IPS-20b (cell line): ENCODE measurements at regions not wholly inside any gene's neighbourhood (a gene's known extent, or its start where the extent isn't known, plus 50 kb on each side); places are given as distances from the start of the nearest gene placed in this dataset.
"Not testable (repeated sequence)": the region's sequence is repeated elsewhere in the genome, so short reads cannot be mapped to it uniquely, and the experiment has no call there.

Experiments
- H3K27ac ChIP-seq: one replicate; pipeline ENCODE4 v1.5.1; 2013; ENCODE audit warnings: low read length
- H3K27me3 ChIP-seq: 2 replicates; pipeline ENCODE4 v1.6.1; 2013; ENCODE audit warnings: mild to moderate bottlenecking, low read length, inconsistent platforms; ENCODE audit not compliant: insufficient read depth
- H3K36me3 ChIP-seq: 2 replicates; pipeline ENCODE4 v1.6.1; 2013; ENCODE audit warnings: low read depth, mild to moderate bottlenecking, inconsistent platforms, low read length, moderate library complexity; ENCODE audit not compliant: insufficient read depth
- H3K4me1 ChIP-seq: 2 replicates; pipeline ENCODE4 v1.6.1; 2013; ENCODE audit warnings: mild to moderate bottlenecking, control low read depth, inconsistent platforms, low read length, moderate library complexity; ENCODE audit not compliant: insufficient read depth
- H3K4me3 ChIP-seq: 2 replicates; pipeline ENCODE4 v1.5.1; 2013; ENCODE audit warnings: mild to moderate bottlenecking, low read length, inconsistent platforms
- H3K9ac ChIP-seq: 2 replicates; pipeline ENCODE4 v1.6.1; 2013; ENCODE audit warnings: low read depth, mild to moderate bottlenecking, inconsistent platforms, low read length, moderate library complexity
- H3K9me3 ChIP-seq: 2 replicates; pipeline ENCODE4 v1.6.1; 2013; ENCODE audit warnings: mild to moderate bottlenecking, low read depth, low read length, inconsistent platforms; ENCODE audit not compliant: insufficient read depth

DNA sequence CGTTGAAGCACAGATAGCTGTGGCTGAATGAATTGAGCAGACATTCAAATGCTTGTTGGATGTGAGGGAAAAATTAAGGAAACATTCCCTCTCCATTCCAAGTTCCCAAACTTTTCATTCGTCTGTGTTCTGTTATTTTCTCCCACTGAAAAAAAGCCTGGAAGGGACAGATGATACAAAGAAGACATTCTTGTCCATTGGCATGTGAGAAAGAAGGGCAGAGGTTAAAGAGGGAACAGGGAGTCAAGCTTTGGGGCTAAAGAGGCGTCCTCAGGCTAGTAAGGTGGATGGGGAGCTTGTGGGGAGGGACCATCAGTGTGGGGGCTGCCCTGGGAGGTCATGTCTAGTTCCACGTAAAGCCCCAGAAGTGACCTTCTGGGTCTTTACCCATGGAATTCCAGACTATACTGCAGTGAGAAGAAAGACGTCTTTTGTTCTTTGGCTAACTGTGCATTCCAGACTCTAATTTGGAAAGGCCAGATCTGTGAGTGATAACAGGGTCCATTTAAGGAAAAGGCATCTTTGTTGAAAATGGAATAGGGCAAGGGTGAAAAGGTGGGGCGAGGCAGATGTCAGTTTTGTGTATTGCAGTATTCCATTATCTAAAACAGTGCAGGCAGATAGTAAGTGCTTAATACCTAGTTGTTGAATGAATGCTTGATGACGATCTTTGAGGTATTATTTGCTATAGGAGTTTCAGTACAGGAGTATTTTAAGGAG lies 117.5 kb downstream of the SOX4 start:
- H3K4me3 ChIP-seq = no peak overlapping the region

DNA sequence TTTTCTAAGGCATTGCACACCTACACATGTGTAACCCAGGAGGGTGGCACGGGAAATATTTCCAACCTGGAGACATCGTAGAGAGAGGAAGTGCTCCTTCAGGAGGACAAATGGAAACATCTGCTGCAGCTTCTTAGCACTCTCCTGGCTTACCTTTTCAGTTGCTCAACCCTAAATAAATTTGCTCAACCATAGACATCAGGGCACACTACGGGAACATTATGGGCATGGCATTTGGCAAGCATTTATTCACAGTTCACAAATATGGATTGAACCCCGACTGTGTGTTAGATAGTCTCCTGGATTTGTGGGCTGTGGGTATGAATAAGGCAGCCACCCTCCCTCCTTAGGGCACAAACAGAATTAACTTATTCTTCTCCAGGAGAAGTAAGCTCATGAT lies 118.7 kb downstream of the SOX4 start:
- H3K4me1 ChIP-seq = peaks cover 48% of the 10 kb centered on the region
- H3K9me3 ChIP-seq = no peaks in the 10 kb centered on the region
- H3K27me3 ChIP-seq = no peaks in the 10 kb centered on the region
- H3K27ac ChIP-seq = no peak overlapping the region
- no peak overlapping the region for H3K9ac ChIP-seq
- no peak overlapping the region for H3K4me3 ChIP-seq
- no peaks in the 10 kb centered on the region for H3K36me3 ChIP-seq

More for the DNA sequence above, 117.5 kb downstream of the SOX4 start:
- Histone ChIP-seq H3K27ac (no peak overlapping the region), H3K27me3 (no peaks in the 10 kb centered on the region), H3K36me3 (no peaks in the 10 kb centered on the region), H3K9ac (no peak overlapping the region), H3K9me3 (no peaks in the 10 kb centered on the region), H3K4me1 (peaks cover 44% of the 10 kb centered on the region)

DNA sequence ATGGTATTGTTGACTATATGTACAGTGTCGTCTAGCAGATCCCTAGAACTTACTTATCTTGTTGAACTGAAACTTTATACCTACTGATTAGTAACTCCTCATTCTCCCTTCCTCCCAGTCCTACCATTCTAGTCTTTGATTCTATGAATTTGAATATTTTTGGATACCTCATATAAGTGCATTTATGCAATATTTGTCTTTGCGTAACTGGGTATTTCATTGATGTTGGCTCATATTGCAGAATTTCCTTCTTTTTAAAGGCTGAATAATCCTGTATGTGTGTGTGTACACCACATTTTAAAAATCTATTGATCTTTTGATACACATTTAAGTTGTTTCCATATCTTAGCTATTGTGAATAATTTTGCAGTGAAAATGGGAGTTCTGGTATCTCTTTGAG lies 119.9 kb downstream of the SOX4 start:
- Histone ChIP-seq H3K4me1 (peaks cover 42% of the 10 kb centered on the region), H3K36me3 (no peaks in the 10 kb centered on the region; the same call in 1 of the 2 replicates), H3K27me3 (no peaks in the 10 kb centered on the region), H3K27ac (no peak overlapping the region), H3K4me3 (no peak overlapping the region), H3K9ac (no peak overlapping the region), H3K9me3 (no peaks in the 10 kb centered on the region)

DNA sequence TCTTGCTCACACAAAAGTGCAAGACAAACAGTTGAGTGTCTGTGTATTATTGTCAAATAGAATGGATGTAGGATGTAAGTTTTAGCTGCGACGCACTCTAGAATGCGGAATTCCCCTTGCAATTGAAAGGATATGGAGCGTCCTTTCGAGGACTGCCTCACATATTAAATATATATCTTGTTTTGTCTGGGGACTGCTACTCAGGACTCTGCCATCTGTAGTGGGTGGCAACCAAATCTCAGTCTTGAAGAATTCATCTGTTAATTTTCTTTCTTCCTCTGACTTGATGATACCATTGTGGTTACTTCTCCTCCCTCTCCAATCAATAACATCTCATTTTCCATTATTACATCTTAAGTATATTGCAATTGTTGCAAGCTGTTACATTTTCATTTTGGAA lies 121.6 kb downstream of the SOX4 start:
- H3K4me1 ChIP-seq = peaks cover 39% of the 10 kb centered on the region
- H3K9me3 ChIP-seq = no peaks in the 10 kb centered on the region

DNA sequence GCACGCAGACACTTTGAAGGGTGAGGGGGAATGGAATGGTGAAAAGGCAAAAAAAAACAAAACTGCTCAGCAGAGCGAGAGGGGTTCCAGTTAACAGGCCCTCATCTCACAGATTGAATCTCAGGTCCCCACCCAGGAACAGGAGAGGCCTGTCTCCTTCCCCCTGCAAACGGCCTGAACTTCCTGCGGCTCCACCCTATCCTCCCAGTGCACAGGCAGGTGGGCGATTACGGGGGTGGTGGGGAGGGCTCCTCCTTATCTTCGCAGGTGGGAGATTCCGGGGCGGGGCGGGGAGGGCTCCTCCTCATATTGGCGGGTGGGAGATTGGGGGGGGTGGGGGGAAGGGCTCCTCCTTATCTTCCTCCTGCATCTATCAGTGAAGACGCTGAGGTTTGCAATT lies 129.0 kb downstream of the SOX4 start:
- Histone ChIP-seq H3K4me1 (peaks cover 23% of the 10 kb centered on the region; the same call in 1 of the 2 replicates), H3K27me3 (no peaks in the 10 kb centered on the region), H3K36me3 (no peaks in the 10 kb centered on the region; the same call in 1 of the 2 replicates), H3K27ac (no peak overlapping the region), H3K4me3 (0 out of 2 replicates have a peak overlapping the region, but pooled peaks have one; percentile 18), H3K9ac (peak overlapping the region; percentile 45; the same call in 1 of the 2 replicates), H3K9me3 (no peaks in the 10 kb centered on the region)

More for the DNA sequence above, 121.6 kb downstream of the SOX4 start:
- no peak overlapping the region for H3K9ac ChIP-seq
- H3K27me3 ChIP-seq = no peaks in the 10 kb centered on the region
- no peak overlapping the region for H3K4me3 ChIP-seq
- no peak overlapping the region for H3K27ac ChIP-seq
- H3K36me3 ChIP-seq = no peaks in the 10 kb centered on the region; the same call in 1 of the 2 replicates

DNA sequence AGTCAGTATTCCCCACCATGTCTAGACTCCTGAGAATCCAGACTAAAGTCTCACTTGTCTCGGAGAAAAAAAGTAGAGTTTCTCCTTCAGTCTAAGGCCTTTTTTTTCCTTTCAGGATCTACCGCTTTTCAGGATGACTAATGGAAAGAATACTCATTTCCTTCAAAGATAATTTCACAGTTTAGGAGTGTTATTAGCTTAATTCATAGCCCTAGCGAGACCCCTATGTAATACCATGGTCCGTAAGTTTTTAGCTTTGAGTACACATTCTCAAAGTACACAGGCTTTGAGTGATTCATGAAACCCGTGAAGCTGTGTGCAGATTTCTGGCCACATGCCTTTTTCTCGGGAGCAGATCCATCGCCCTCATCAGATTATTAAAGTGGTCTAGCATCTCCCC lies 133.1 kb downstream of the SOX4 start:
- Histone ChIP-seq H3K36me3 (no peaks in the 10 kb centered on the region), H3K4me3 (no peak overlapping the region), H3K4me1 (peaks cover 20% of the 10 kb centered on the region; the same call in 1 of the 2 replicates), H3K9me3 (no peaks in the 10 kb centered on the region), H3K9ac (no peak overlapping the region), H3K27ac (no peak overlapping the region), H3K27me3 (no peaks in the 10 kb centered on the region)

DNA sequence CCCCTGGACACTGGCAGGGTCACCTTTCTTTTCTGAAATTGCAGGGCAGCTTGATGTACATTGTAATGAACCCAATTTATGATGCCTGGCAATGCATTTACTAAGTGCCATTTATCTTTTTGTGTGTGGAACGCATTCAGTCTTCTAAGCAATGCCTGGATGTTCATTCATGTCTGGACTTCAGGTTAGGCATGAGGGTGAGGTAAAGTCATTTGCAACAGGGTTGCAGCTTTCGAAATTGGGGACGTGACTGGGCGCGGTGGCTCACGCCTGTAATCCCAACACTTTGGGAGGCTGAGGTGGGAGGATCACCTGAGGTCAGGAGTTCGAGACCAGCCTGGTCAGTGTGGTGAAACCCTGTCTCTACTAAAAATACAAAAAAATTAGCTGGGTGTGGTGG lies 134.6 kb downstream of the SOX4 start:
- H3K9ac ChIP-seq = no peak overlapping the region
- H3K27ac ChIP-seq = no peak overlapping the region

DNA sequence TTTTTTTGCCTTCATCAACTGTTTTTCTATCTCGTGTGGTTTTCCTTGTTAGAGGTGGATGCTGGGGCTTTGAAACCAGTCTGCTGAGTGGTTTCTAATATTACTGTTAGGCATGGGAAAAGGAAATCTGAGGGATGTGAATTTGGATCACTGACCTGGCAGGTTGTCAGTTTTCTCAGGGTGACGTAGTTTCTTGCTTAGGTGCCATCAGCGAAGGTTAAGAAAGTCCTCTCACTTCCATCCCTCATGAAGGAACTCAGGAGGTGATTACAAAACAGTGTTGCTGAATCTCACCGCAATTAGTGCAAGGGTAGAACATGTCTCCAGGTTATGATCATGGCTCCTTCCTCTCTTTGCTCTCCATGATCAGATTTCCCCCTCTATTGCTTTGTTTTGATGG lies 135.9 kb downstream of the SOX4 start:
- Histone ChIP-seq H3K9ac (no peak overlapping the region), H3K27me3 (no peaks in the 10 kb centered on the region), H3K4me3 (no peak overlapping the region), H3K36me3 (no peaks in the 10 kb centered on the region), H3K9me3 (no peaks in the 10 kb centered on the region), H3K4me1 (peaks cover 31% of the 10 kb centered on the region), H3K27ac (peak overlapping the region; percentile 51)

More for the DNA sequence above, 134.6 kb downstream of the SOX4 start:
- no peaks in the 10 kb centered on the region for H3K27me3 ChIP-seq
- peaks cover 26% of the 10 kb centered on the region; the same call in 1 of the 2 replicates for H3K4me1 ChIP-seq
- H3K9me3 ChIP-seq = no peaks in the 10 kb centered on the region
- H3K4me3 ChIP-seq = no peak overlapping the region
- H3K36me3 ChIP-seq = no peaks in the 10 kb centered on the region

DNA sequence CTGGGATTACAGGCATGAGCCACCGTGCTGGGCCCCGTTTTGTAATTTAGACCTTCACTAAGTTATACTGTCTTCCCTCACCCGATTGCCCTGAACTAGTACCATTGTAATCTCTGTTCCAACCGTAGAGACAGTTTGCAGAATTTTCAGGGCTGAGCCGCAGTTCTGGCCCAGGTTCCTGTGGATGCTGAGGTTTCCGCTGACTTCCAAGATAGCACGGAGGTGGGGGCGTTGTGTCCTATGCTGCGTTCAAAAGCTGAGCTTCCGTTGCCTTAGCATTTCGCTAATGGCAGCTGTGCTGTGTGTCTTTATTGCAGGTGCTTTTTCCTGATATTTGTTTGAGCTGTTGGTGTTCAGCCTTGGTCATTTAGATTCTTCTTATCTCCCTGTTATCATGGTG lies 137.0 kb downstream of the SOX4 start:
- H3K9ac ChIP-seq = no peak overlapping the region
- peaks cover 31% of the 10 kb centered on the region for H3K4me1 ChIP-seq
- H3K27me3 ChIP-seq = no peaks in the 10 kb centered on the region
- no peak overlapping the region for H3K27ac ChIP-seq
- no peak overlapping the region for H3K4me3 ChIP-seq
- no peaks in the 10 kb centered on the region for H3K36me3 ChIP-seq
- no peaks in the 10 kb centered on the region for H3K9me3 ChIP-seq

DNA sequence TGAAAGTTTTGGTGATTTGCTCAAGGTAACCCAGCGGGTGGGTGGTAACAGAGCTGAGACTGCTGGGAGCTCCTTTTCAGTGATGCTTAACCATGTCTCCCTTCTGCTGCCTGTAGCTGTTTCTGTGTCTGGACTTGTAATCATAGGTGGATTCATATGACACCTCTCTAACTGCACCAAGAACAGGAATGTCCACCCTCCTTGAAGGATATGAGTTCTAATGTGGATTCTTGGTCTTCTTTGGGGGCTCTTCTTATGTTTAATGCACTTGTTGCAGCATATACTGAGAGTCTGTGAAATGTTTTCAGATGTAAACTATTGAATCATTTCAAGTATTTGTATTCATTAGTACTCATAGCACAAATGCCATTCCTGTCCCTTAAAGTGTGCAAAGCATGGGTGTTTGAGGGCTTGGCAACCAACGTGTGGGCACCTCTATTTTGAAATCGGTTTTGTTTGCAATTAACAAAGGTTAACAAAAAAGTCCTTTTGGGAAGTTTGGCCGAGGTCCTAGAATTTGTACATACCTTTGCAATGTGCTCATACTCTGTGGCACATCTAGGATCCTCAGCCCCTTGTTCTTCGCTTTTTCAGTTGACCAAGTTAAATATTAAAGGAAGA lies 138.0 kb downstream of the SOX4 start:
- no peak overlapping the region for H3K9ac ChIP-seq
- H3K27ac ChIP-seq = no peak overlapping the region
- H3K4me1 ChIP-seq = peaks cover 32% of the 10 kb centered on the region
- H3K4me3 ChIP-seq = no peak overlapping the region
- H3K9me3 ChIP-seq = no peaks in the 10 kb centered on the region
- H3K36me3 ChIP-seq = no peaks in the 10 kb centered on the region
- no peaks in the 10 kb centered on the region for H3K27me3 ChIP-seq

DNA sequence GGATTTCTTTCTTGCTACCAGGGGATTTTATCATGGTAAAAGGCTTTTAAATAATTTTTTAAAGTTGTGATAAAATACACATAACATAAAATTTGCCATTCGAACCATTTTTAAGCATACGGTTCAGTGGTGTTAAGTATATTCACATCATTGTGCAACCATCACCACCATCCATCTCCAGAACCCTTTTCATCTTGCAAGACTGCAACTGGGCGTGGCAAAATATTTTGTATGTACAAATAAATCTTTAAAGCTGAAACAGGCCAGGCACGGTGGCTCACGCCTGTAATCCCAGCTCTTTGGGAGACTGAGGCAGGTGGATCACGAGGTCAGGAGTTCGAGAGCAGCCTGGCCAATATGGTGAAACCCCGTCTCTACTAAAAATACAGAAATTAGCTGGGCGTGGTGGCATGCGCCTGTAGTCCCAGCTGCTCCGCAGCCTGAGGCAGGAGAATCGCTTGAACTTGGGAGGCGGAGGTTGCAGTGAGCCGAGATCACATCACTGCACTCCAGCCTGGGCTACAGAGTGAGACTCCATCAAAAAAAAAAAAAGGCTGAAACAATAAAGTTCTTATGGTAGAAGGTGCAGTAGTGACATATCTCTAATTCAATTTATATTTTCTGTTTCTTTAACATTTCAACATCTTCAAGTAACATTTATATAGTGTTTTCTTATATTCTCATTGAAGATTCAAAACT lies 138.6 kb downstream of the SOX4 start:
- H3K27me3 ChIP-seq, H3K4me3 ChIP-seq, H3K36me3 ChIP-seq, H3K9ac ChIP-seq, H3K9me3 ChIP-seq, H3K27ac ChIP-seq: not testable (repeated sequence)
- H3K4me1 ChIP-seq = peaks cover 35% of the 10 kb centered on the region
